HFF-Myc (cell line): ENCODE measurements at regions not wholly inside any gene's neighbourhood (a gene's known extent, or its start where the extent isn't known, plus 50 kb on each side); places are given as distances from the start of the nearest gene placed in this dataset.
"Not testable (repeated sequence)": the region's sequence is repeated elsewhere in the genome, so short reads cannot be mapped to it uniquely, and the experiment has no call there.

Source experiments
- DNase-seq: peaks from one replicate; pipeline ENCODE4 v3.0.0-alpha.2; 2011; ENCODE audit warnings: low read depth; ENCODE audit errors: extremely low read depth
- H3K4me3 ChIP-seq: replicated peaks from 2 replicates; pipeline ENCODE4 v1.5.1; 2011; ENCODE audit warnings: low read depth, mild to moderate bottlenecking, control low read depth, low read length
- CTCF ChIP-seq: IDR thresholded peaks from 2 replicates; pipeline ENCODE4 v1.5.1; 2012; ENCODE audit warnings: mild to moderate bottlenecking, low read depth, low read length, control low read depth; ENCODE audit errors: missing control alignments

DNA sequence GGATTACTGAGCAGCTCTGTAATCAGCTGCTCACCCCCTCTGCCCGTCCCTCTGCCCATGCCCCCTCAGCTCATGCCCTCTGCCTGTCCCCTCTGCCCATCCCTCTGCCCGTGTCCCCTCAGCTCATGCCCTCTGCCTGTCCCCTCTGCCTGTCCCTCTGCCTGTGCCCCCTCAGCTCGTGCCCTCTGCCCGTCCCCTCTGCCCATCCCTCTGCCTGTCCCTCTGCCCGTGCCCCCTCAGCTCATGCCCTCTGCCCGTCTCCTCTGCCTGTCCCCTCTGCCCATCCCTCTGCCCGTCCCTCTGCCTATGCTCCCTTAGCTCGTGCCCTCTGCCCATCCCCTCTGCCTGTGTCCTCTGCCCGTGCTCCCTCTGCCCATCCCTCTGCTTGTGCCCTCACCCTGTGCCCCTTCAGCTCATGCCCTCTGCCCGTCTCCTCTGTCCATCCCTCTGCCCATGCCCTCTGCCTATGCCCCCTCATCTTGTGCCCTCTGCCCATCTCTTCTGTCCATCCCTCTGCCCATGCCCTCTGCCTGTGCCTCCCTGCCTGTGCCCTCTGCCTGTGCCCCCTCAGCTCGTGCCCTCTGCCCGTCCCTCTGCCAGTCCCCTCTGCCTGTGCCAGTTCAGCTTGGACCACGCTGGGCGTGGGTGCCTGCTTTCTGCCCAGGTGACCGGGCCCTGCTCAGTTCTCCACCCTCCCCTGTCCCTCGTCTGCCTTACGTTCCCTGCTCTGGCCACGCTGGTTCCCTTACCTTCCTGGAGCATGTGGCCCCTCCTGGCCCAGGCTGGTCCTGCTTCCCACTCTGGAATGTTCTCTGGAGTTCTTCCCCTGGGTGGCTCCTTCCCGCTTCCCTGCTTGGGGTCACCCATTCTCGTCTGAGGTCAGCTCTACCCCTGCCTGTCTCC, 97.6 kb downstream of the NPIPB11 start:
- no peak overlapping the region for H3K4me3 ChIP-seq
- no peak for TF ChIP-seq CTCF
- no peak for DNase-seq

DNA sequence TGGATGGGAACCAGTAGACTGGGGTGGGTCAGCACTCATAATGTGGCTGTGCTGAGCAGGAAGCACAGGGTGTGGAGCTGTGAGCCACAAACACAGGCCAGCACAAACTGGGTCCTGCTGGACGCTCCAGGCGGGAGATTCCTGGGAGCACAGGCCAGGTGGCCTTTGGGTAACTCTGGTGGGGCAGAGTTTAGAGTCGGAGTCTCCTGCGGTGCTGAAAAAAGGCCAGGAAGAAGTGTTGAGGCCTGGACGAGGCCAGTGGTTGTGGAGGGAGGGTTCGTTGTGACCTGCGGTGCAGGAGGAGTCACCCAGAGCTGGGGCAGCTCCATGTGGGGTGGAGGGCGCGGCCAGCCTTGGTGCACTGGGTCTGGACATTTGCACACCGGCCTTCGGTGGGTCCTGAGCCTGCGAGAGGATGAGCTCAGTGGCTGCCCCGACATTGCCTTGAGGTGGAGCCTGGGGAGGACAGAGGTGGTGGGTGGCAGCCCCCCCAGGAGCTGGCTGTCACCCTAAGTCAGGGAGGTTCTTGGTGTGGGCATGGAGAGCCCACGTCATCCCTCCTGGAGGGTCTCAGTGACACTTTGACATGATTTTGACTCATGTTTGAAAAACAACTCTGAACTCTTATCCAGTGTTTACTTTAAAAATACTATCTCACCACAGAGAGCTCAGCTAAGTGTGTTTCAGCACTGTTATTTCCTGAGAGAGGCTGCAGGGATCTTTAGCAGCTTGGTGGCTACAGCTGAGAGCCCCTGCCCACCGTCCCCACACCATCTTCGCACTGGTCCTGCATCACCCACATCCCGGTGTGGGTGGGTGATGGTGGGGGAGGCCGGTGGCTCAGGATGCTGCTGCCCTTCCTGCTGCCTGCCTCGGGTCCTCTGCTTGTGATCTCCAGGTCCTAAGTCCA, 98.7 kb downstream of the NPIPB11 start:
- no peak for DNase-seq
- TF ChIP-seq CTCF = no peak

GRCh38 chr16:29306943-29307597, 99.4 kb downstream of the NPIPB11 start:
- no peak for DNase-seq
- no peak overlapping the region for H3K4me3 ChIP-seq
- TF ChIP-seq CTCF = no peak

More for the DNA sequence above, 98.7 kb downstream of the NPIPB11 start:
- no peak overlapping the region for H3K4me3 ChIP-seq

GRCh38 chr16:29306201-29306600, 100.3 kb downstream of the NPIPB11 start:
- H3K4me3 ChIP-seq = no peak overlapping the region
- no peak for DNase-seq
- TF ChIP-seq CTCF = no peak

DNA sequence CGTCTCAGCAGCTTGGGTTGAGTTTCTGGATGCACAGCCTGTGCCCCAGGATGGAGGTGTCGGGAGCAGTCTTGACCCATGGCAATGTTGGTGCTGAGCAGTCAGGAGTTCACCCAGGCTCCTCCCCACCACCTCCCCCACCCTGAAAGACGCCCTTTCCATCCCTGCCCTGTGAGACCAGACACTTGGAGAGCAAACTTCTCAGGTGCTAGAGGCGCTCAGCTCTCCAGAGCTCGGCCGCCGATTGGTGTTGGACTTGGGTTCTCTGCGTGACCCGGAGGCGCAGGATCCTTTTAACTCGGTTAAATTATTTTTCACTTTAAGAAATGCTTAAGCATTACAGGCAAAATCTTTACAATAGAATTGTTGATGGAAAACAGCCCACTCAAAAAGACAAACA, 101.5 kb downstream of the NPIPB11 start:
- not testable (repeated sequence) for DNase-seq, H3K4me3 ChIP-seq

DNA sequence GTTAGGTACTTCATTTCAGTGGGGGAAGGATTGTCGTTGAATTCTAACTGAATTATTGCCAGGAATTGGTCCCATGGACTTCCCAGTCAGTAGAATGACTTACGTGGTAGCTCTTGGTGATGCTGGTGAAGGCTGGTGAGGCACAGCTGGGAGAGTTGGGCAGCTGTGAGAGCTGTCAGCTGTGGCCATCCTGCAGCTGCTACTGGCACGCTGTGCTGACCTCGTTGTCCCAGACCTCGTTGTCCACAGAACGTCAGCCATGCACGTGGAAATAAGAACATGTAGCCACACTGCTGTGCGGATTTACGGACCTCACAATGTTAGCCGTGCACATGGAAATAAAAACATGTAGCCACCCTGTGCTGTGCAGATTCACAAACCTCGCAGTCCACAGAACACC, 102.3 kb downstream of the NPIPB11 start:
- TF ChIP-seq CTCF = no peak
- DNase-seq = no peak
- H3K4me3 ChIP-seq = no peak overlapping the region
